HepG2 (cell line): ENCODE measurements at regions not wholly inside any gene's neighbourhood (a gene's known extent, or its start where the extent isn't known, plus 50 kb on each side); places are given as distances from the start of the nearest gene placed in this dataset.

ENCODE experiments used
- ETV5 ChIP-seq: IDR thresholded peaks from 2 replicates; pipeline ENCODE4 v1.6.1; 2018; ENCODE audit warnings: missing biosample characterization, missing genetic modification reagents, inconsistent platforms, borderline replicate concordance
- FUBP1 ChIP-seq: sonication (generic); formaldehyde crosslinking; IDR thresholded peaks from 2 replicates; pipeline ENCODE4 v1.5.1; 2020; ENCODE audit warnings: missing genetic modification reagents, mild to moderate bottlenecking, borderline replicate concordance
- GRHL1 ChIP-seq: sonication (generic); formaldehyde crosslinking; conservative IDR thresholded peaks from 2 replicates; pipeline ENCODE4 v1.8.0; 2022; ENCODE audit warnings: missing genetic modification reagents
- HNRNPH1 ChIP-seq: fragments of 200-400 bp; formaldehyde crosslinking; optimal IDR thresholded peaks from 2 replicates; pipeline ENCODE3; 2017; ENCODE audit warnings: mild to moderate bottlenecking, low read depth, low read length
- KDM1A ChIP-seq: IDR thresholded peaks from 2 replicates; pipeline ENCODE4 v1.6.1; 2016; ENCODE audit warnings: missing compliant biosample characterization
- MXD3 ChIP-seq: IDR thresholded peaks from 2 replicates; pipeline ENCODE4 v1.6.1; 2016; ENCODE audit warnings: mild to moderate bottlenecking, missing biosample characterization, missing genetic modification reagents
- NFE2 ChIP-seq: sonication (generic); formaldehyde crosslinking; IDR thresholded peaks from 2 replicates; pipeline ENCODE4 v1.4.0; 2020; ENCODE audit warnings: missing genetic modification reagents
- NFIB ChIP-seq: sonication (generic); formaldehyde crosslinking; IDR thresholded peaks from 2 replicates; pipeline ENCODE4 v1.9.0; 2021; ENCODE audit warnings: missing genetic modification reagents, mild to moderate bottlenecking, borderline replicate concordance
- NFIC ChIP-seq: IDR thresholded peaks from 2 replicates; pipeline ENCODE4 v1.6.1; 2012; ENCODE audit warnings: mild to moderate bottlenecking, low read length, inconsistent platforms
- POLR2AphosphoS2 ChIP-seq: IDR thresholded peaks from 2 replicates; pipeline ENCODE4 v1.6.1; 2011; ENCODE audit warnings: low read depth, low read length, improper control_type of control experiment
- RARG ChIP-seq: sonication (generic); formaldehyde crosslinking; IDR thresholded peaks from 2 replicates; pipeline ENCODE4 v1.4.0; 2020; ENCODE audit warnings: low read depth, mild to moderate bottlenecking, missing genetic modification reagents
- SNAI1 ChIP-seq: sonication (generic); formaldehyde crosslinking; IDR thresholded peaks from 2 replicates; pipeline ENCODE4 v1.5.0; 2020; ENCODE audit warnings: mild to moderate bottlenecking, missing genetic modification reagents, borderline replicate concordance
- TAF15 ChIP-seq: fragments of 200-400 bp; formaldehyde crosslinking; IDR thresholded peaks from one replicate; pipeline ENCODE4 v1.6.1; 2018; ENCODE audit warnings: mild to moderate bottlenecking, low read depth, low read length; ENCODE audit not compliant: poor library complexity, severe bottlenecking
- TBL1XR1 ChIP-seq: fragments of 150-350 bp; IDR thresholded peaks from 2 replicates; pipeline ENCODE4 v1.6.1; 2014; ENCODE audit warnings: borderline replicate concordance, low read length; ENCODE audit not compliant: partially characterized antibody
- TCF12 ChIP-seq, 2 experiments: fragments of 450-650 bp in 1 of 2; sonication (generic) in 1 of 2; formaldehyde crosslinking in 1 of 2; IDR thresholded peaks; 2 replicates each; pipeline versions ENCODE4 v1.6.1 to v1.8.0; 2017 to 2022; ENCODE audit warnings: antibody characterized with exemption in 1 of 2, mild to moderate bottlenecking in 1 of 2, missing genetic modification reagents in 1 of 2, moderate library complexity in 1 of 2
- ZNF30 ChIP-seq: sonication (generic); formaldehyde crosslinking; IDR thresholded peaks from 2 replicates; pipeline ENCODE4 v1.5.0; 2020; ENCODE audit warnings: mild to moderate bottlenecking, missing genetic modification reagents
- ZNF44 ChIP-seq: sonication (generic); formaldehyde crosslinking; IDR thresholded peaks from 2 replicates; pipeline ENCODE4 v1.5.1; 2020; ENCODE audit warnings: mild to moderate bottlenecking, missing genetic modification reagents
- TF ChIP-seq, protein P1 (sequence below), 2 experiments: sonication (generic) in 1 of 2; formaldehyde crosslinking in 1 of 2; IDR thresholded peaks; 2 replicates each; pipeline versions ENCODE4 v1.6.1 to v1.9.0; 2014 to 2022; ENCODE audit warnings: antibody characterized with exemption in 1 of 2, borderline replicate concordance in 1 of 2, inconsistent platforms in 1 of 2, low read depth in 1 of 2, missing genetic modification reagents in 1 of 2

- TF ChIP-seq, protein P1, sequence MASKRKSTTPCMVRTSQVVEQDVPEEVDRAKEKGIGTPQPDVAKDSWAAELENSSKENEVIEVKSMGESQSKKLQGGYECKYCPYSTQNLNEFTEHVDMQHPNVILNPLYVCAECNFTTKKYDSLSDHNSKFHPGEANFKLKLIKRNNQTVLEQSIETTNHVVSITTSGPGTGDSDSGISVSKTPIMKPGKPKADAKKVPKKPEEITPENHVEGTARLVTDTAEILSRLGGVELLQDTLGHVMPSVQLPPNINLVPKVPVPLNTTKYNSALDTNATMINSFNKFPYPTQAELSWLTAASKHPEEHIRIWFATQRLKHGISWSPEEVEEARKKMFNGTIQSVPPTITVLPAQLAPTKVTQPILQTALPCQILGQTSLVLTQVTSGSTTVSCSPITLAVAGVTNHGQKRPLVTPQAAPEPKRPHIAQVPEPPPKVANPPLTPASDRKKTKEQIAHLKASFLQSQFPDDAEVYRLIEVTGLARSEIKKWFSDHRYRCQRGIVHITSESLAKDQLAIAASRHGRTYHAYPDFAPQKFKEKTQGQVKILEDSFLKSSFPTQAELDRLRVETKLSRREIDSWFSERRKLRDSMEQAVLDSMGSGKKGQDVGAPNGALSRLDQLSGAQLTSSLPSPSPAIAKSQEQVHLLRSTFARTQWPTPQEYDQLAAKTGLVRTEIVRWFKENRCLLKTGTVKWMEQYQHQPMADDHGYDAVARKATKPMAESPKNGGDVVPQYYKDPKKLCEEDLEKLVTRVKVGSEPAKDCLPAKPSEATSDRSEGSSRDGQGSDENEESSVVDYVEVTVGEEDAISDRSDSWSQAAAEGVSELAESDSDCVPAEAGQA (IDR thresholded peaks at IDR 0.05; ENCODE audit: low read depth), result no peak
- TF ChIP-seq, protein P1 (CRISPR knock-in tag; IDR thresholded peaks at IDR 0.05; ENCODE audit: borderline replicate concordance), result no peak
- TF ChIP-seq NFIC, result no peak
- TF ChIP-seq POLR2AphosphoS2, result no peak
- TF ChIP-seq TCF12 (IDR thresholded peaks at IDR 0.05), result no peak
- no peak for TF ChIP-seq TCF12 (CRISPR knock-in tag; IDR thresholded peaks at IDR 0.05)
- no peak for TF ChIP-seq TAF15
- TF ChIP-seq RARG (CRISPR knock-in tag), result no peak
- TF ChIP-seq MXD3 (CRISPR knock-in tag), result peak; percentile 33; the same call in 1 of the 2 replicates
- no peak for TF ChIP-seq GRHL1 (CRISPR knock-in tag)
- TF ChIP-seq NFE2 (CRISPR knock-in tag), result no peak
- TF ChIP-seq HNRNPH1, result no peak
- TF ChIP-seq ZNF30 (CRISPR knock-in tag), result no peak
- no peak for TF ChIP-seq NFIB (CRISPR knock-in tag)
- TF ChIP-seq FUBP1, result no peak
- TF ChIP-seq ETV5 (CRISPR knock-in tag), result 0 out of 2 replicates have a peak, but pooled peaks have one; percentile 12
- no peak for TF ChIP-seq SNAI1 (CRISPR knock-in tag)
- TF ChIP-seq ZNF44 (CRISPR knock-in tag), result 0 out of 2 replicates have a peak, but pooled peaks have one; percentile 33
- no peak for TF ChIP-seq TBL1XR1
- no peak for TF ChIP-seq KDM1A
Measured at GRCh38 chr6:28814032-28814976, 109.5 kb downstream of the TRIM27 start (continued).
